ENCODE measurements at regions not wholly inside any gene's neighbourhood (a gene's known extent, or its start where the extent isn't known, plus 50 kb on each side); places are given as distances from the start of the nearest gene placed in this dataset.

DNA sequence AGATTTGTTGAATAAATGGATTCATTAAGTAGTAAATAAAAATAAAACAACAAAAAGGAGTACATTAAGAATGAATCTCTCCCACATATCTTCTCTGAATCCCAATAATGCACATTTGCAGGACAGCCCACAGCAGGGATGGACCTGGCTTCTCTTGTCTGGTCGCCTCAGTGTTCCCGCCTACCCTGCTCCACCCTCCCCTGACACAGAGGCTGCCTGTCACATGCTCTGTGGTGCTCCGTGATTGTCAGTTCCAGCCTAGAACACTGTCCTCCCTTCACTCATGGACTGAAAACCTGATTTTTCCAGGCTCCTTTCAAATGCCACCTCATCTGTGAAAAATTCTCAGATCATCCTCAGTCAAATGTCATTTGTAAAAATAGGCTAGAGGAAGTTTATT, 94.5 kb upstream of the GPR12 start:
- TF ChIP-seq RAD21 (IDR thresholded peaks at IDR 0.05; ENCODE audit: low read depth) (no peak), TCF12 (IDR thresholded peaks at IDR 0.05; ENCODE audit: low read depth) (no peak)
- TF ChIP-seq, protein P1, sequence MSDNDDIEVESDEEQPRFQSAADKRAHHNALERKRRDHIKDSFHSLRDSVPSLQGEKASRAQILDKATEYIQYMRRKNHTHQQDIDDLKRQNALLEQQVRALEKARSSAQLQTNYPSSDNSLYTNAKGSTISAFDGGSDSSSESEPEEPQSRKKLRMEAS (IDR thresholded peaks at IDR 0.05) = no peak

DNA sequence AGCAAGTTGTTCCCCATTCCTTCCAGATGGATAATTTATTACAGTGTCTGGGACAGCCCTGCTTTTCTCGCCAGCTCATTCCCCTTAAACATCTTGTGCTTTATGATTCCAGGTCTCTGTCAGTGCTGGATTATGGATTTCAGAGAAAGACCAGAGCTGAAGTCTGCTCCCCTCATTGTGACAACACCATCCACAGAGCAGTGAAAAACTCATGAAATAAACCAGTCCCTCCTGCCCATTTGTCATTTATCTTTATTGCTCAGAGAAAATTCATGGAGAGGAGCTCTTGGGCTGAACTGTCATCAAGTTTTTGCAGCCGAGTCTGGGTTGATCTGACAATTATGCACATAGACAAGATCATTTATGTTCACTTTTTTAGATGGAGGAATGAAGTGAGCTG, 92.7 kb upstream of the GPR12 start:
- TF ChIP-seq EGR1 (IDR thresholded peaks at IDR 0.05) = no peak
- TF ChIP-seq USF1 (IDR thresholded peaks at IDR 0.05) = no peak
- no peak for TF ChIP-seq TEAD4 (IDR thresholded peaks at IDR 0.05)
- TF ChIP-seq ZBTB7A (IDR thresholded peaks at IDR 0.05; ENCODE audit: low read depth) = no peak
- TF ChIP-seq, protein P2, sequence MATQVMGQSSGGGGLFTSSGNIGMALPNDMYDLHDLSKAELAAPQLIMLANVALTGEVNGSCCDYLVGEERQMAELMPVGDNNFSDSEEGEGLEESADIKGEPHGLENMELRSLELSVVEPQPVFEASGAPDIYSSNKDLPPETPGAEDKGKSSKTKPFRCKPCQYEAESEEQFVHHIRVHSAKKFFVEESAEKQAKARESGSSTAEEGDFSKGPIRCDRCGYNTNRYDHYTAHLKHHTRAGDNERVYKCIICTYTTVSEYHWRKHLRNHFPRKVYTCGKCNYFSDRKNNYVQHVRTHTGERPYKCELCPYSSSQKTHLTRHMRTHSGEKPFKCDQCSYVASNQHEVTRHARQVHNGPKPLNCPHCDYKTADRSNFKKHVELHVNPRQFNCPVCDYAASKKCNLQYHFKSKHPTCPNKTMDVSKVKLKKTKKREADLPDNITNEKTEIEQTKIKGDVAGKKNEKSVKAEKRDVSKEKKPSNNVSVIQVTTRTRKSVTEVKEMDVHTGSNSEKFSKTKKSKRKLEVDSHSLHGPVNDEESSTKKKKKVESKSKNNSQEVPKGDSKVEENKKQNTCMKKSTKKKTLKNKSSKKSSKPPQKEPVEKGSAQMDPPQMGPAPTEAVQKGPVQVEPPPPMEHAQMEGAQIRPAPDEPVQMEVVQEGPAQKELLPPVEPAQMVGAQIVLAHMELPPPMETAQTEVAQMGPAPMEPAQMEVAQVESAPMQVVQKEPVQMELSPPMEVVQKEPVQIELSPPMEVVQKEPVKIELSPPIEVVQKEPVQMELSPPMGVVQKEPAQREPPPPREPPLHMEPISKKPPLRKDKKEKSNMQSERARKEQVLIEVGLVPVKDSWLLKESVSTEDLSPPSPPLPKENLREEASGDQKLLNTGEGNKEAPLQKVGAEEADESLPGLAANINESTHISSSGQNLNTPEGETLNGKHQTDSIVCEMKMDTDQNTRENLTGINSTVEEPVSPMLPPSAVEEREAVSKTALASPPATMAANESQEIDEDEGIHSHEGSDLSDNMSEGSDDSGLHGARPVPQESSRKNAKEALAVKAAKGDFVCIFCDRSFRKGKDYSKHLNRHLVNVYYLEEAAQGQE (IDR thresholded peaks at IDR 0.05; ENCODE audit: low read depth) = no peak
- TF ChIP-seq NFIC (IDR thresholded peaks at IDR 0.05) = no peak
- TF ChIP-seq EP300 (IDR thresholded peaks at IDR 0.05; ENCODE audit: borderline replicate concordance) = no peak
- TF ChIP-seq TAF1 (IDR thresholded peaks at IDR 0.05; ENCODE audit: low read depth) = no peak
- TF ChIP-seq TCF12 (IDR thresholded peaks at IDR 0.05; ENCODE audit: low read depth) = no peak
- TF ChIP-seq, protein P1 (IDR thresholded peaks at IDR 0.05) = no peak

- TF ChIP-seq NFIC (IDR thresholded peaks at IDR 0.05) (no peak), EP300 (IDR thresholded peaks at IDR 0.05; ENCODE audit: borderline replicate concordance) (no peak)
Observed at GRCh38 chr13:26847281-26847680, 86.7 kb upstream of the GPR12 start.

DNA sequence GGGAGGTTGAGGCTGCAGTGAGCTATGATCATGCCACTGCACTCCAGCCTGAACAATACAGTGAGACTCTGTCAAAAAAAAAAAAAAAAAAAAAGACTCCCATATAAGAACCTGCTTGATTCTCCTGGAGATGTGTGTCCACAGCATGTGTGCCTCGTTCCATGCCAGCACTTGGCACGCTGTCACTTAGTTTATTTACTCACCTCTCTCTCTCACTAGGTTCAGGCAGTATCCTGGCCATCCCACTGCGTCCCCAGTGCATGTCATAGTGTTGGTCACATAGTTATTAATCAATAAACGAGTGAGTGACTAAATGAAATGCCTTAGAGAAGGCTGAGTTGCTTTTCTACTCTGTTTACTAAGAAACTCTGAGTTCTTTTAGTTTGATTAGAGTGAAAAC, 79.1 kb upstream of the GPR12 start:
- TF ChIP-seq, protein P2 (IDR thresholded peaks at IDR 0.05; ENCODE audit: low read depth) = no peak
- no peak for TF ChIP-seq FOXM1 (IDR thresholded peaks at IDR 0.05; ENCODE audit: borderline replicate concordance, low read depth)
- no peak for TF ChIP-seq YY1 (IDR thresholded peaks at IDR 0.05; ENCODE audit: low read depth)
- TF ChIP-seq NFIC (IDR thresholded peaks at IDR 0.05) = no peak
- no peak for TF ChIP-seq EGR1 (IDR thresholded peaks at IDR 0.05)

GRCh38 chr13:26838821-26839220, 78.2 kb upstream of the GPR12 start:
- TF ChIP-seq, protein P2 (IDR thresholded peaks at IDR 0.05; ENCODE audit: low read depth) = no peak
- TF ChIP-seq USF1 (IDR thresholded peaks at IDR 0.05) (no peak), CEBPB (IDR thresholded peaks at IDR 0.05) (no peak), ZBTB7A (IDR thresholded peaks at IDR 0.05; ENCODE audit: low read depth) (no peak), TAF1 (IDR thresholded peaks at IDR 0.05; ENCODE audit: low read depth) (no peak), NFIC (IDR thresholded peaks at IDR 0.05) (no peak), TEAD4 (IDR thresholded peaks at IDR 0.05) (no peak), YY1 (IDR thresholded peaks at IDR 0.05; ENCODE audit: low read depth) (no peak)
- TF ChIP-seq, protein P1 (IDR thresholded peaks at IDR 0.05) = no peak

- TF ChIP-seq, protein P1 (IDR thresholded peaks at IDR 0.05) = no peak
- TF ChIP-seq TAF1 (IDR thresholded peaks at IDR 0.05; ENCODE audit: low read depth) (no peak), EGR1 (IDR thresholded peaks at IDR 0.05) (no peak), FOXM1 (IDR thresholded peaks at IDR 0.05; ENCODE audit: borderline replicate concordance, low read depth) (no peak), NFIC (IDR thresholded peaks at IDR 0.05) (no peak), CREB1 (IDR thresholded peaks at IDR 0.05; ENCODE audit: low read depth) (no peak), CEBPB (IDR thresholded peaks at IDR 0.05) (no peak), USF1 (IDR thresholded peaks at IDR 0.05) (no peak), ZBTB7A (IDR thresholded peaks at IDR 0.05; ENCODE audit: low read depth) (no peak), RAD21 (IDR thresholded peaks at IDR 0.05; ENCODE audit: low read depth) (no peak), YY1 (IDR thresholded peaks at IDR 0.05; ENCODE audit: low read depth) (no peak)
- TF ChIP-seq, protein P2 (IDR thresholded peaks at IDR 0.05; ENCODE audit: low read depth) = no peak
Observed at GRCh38 chr13:26837997-26838396, 77.4 kb upstream of the GPR12 start.
